ENCODE measurements at regions not wholly inside any gene's neighbourhood (a gene's known extent, or its start where the extent isn't known, plus 50 kb on each side); places are given as distances from the start of the nearest gene placed in this dataset.

DNA sequence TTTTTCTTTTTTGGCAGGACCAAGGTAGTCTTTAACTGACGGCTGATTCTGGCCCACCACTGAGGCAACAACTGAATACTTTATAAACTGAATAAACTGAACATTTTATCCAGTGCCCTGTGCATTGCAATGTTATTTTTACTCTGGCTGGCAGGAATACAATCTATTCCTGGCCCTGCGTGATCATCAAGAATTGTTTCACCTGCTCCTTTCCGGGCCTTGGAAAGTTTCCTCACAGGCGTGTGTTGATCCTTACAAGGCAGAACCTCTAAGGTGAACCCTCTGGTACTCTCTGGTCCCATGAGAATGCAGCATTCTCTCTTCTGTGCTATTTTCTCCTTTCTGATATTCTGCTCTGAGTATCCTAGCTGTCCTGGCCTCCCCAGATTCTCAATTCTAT is 113.7 kb upstream of the KLHL29 start:
- TF ChIP-seq MAFK (IDR thresholded peaks at IDR 0.05; ENCODE audit: low read depth, low read length): no peak
- no peak for TF ChIP-seq POLR2A (IDR thresholded peaks at IDR 0.05; ENCODE audit: low read depth, low read length)
- TF ChIP-seq NFE2L2 (IDR thresholded peaks at IDR 0.05; ENCODE audit: low read depth, low read length): no peak
- TF ChIP-seq CHD1 (IDR thresholded peaks at IDR 0.05; ENCODE audit: low read depth, low read length): no peak
- TF ChIP-seq RAD21 (IDR thresholded peaks at IDR 0.05; ENCODE audit: low read length): no peak
- TF ChIP-seq BHLHE40 (IDR thresholded peaks at IDR 0.05; ENCODE audit: low read depth, low read length): no peak
- TF ChIP-seq, protein P1, sequence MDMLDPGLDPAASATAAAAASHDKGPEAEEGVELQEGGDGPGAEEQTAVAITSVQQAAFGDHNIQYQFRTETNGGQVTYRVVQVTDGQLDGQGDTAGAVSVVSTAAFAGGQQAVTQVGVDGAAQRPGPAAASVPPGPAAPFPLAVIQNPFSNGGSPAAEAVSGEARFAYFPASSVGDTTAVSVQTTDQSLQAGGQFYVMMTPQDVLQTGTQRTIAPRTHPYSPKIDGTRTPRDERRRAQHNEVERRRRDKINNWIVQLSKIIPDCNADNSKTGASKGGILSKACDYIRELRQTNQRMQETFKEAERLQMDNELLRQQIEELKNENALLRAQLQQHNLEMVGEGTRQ (IDR thresholded peaks at IDR 0.05; ENCODE audit: low read depth, low read length): no peak
- TF ChIP-seq CEBPB (IDR thresholded peaks at IDR 0.05; ENCODE audit: low read depth, low read length): no peak
- TF ChIP-seq CTCF (conservative IDR thresholded peaks at IDR 0.05; ENCODE audit: low read depth, low read length): no peak
- TF ChIP-seq SMC3 (IDR thresholded peaks at IDR 0.05; ENCODE audit: low read depth, low read length): no peak
- no peak for TF ChIP-seq RCOR1 (IDR thresholded peaks at IDR 0.05; ENCODE audit: insufficient replicate concordance, low read length)
- TF ChIP-seq FOS (IDR thresholded peaks at IDR 0.05; ENCODE audit: low read depth, low read length): no peak
- no peak for TF ChIP-seq MAZ (IDR thresholded peaks at IDR 0.05; ENCODE audit: borderline replicate concordance, low read depth, low read length)
- no peak for TF ChIP-seq RFX5 (IDR thresholded peaks at IDR 0.05; ENCODE audit: low read depth, low read length)
- Histone ChIP-seq H2BK120ac (ENCODE audit: low read depth, low read length) (no peak overlapping the region), H3K23ac (ENCODE audit: low read depth, low read length) (no peak overlapping the region), H3K36me3 (ENCODE audit: control insufficient read depth, insufficient read depth, low read length) (no peaks in the 10 kb centered on the region), H2BK15ac (ENCODE audit: low read depth, low read length) (no peak overlapping the region), H2AK5ac (ENCODE audit: low read depth, low read length) (no peak overlapping the region), H3K4me1 (ENCODE audit: control insufficient read depth, insufficient read depth, low read length) (no peaks in the 10 kb centered on the region), H3K18ac (ENCODE audit: low read depth, low read length) (no peak overlapping the region), H3K27me3 (ENCODE audit: control insufficient read depth, insufficient read depth, low read length) (no peaks in the 10 kb centered on the region), H3K4me3 (ENCODE audit: insufficient read depth, low read depth, low read length) (no peak overlapping the region), H4K91ac (ENCODE audit: insufficient read depth, low read depth, low read length) (no peak overlapping the region), H3K4me2 (ENCODE audit: low read depth, low read length) (no peak overlapping the region), H4K20me1 (ENCODE audit: insufficient read depth, low read length) (no peaks in the 10 kb centered on the region), H3K9ac (ENCODE audit: low read depth, low read length) (no peak overlapping the region), H3K14ac (replicated peaks; ENCODE audit: low read depth, low read length) (no peak overlapping the region), H3K4ac (ENCODE audit: low read depth, low read length) (no peak overlapping the region), H4K8ac (ENCODE audit: low read depth in 2 of 2, low read length in 2 of 2) (no peak overlapping the region), H3K79me1 (ENCODE audit: low read depth in 1 of 2, low read length in 2 of 2) (no peaks in the 10 kb centered on the region), H2BK5ac (ENCODE audit: low read depth, low read length, poor library complexity, severe bottlenecking) (no peak overlapping the region), H2AFZ (replicated peaks; ENCODE audit: low read length, poor library complexity) (no peak overlapping the region), H2AK9ac (replicated peaks; ENCODE audit: low read depth, low read length, poor library complexity) (no peak overlapping the region), H4K5ac (ENCODE audit: low read depth, low read length) (no peak overlapping the region), H3K9me3 (ENCODE audit: control insufficient read depth, insufficient read depth, low read length) (no peaks in the 10 kb centered on the region), H2BK20ac (ENCODE audit: low read depth, low read length) (no peak overlapping the region), H3K56ac (ENCODE audit: extremely low read depth, insufficient read depth, low read length) (no peak overlapping the region), H3K9me1 (ENCODE audit: insufficient read depth, low read length) (no peaks in the 10 kb centered on the region), H3K27ac (ENCODE audit: insufficient read depth, low read length) (no peak overlapping the region)
- no TSS peak for BruUV-seq (replicated peaks)
- WGBS, 2 experiments (ENCODE audit: extremely low coverage in 2 of 2, insufficient read length in 1 of 2): 87% methylated on average over 4 of the region's 4 CpGs; no CpG with 5 or more reads in 1 of the 2 experiments
- intact Hi-C loops (cut with micrococcal nuclease): no loop called here
- POLR2A ChIA-PET (ENCODE audit: unreplicated experiment): no interaction called here
- dilution Hi-C loops (cut with HindIII; ENCODE audit: low sequenced_read_pairs, unreplicated experiment): no loop called here
- no peak for ATAC-seq (ENCODE audit: low read depth)
- in situ Hi-C loops (cut with MboI; ENCODE audit: low sequenced_read_pairs): no loop called here
- CTCF ChIA-PET: no interaction called here
- DNase-seq: no peak

Measured in IMR-90 (cell line).